Upper lobe of left lung (tissue), 4 donors: ENCODE measurements at regions not wholly inside any gene's neighbourhood (a gene's known extent, or its start where the extent isn't known, plus 50 kb on each side); places are given as distances from the start of the nearest gene placed in this dataset.

ENCODE experiments used
- POLR2A ChIP-seq, 4 donors: fragments of 450-650 bp; IDR thresholded peaks; one replicate each; pipeline ENCODE4 v1.5.1; 2016 to 2017; ENCODE audit warnings: antibody characterized with exemption in 4 of 4, mild to moderate bottlenecking in 2 of 4
- POLR2AphosphoS5 ChIP-seq, 2 donors: sonication (generic); formaldehyde crosslinking; IDR thresholded peaks; one replicate each; pipeline ENCODE4 v1.5.1; 2017; ENCODE audit warnings: antibody characterized with exemption in 2 of 2
- TF ChIP-seq, protein P1 (sequence below), 6 experiments: fragments of 450-650 bp in 4 of 6; fragments of 200-600 bp in 2 of 6; sonication (generic) in 2 of 6; IDR thresholded peaks; one replicate each; pipeline ENCODE4 v1.5.1; 2016 to 2019; ENCODE audit warnings: antibody characterized with exemption in 6 of 6

DNA sequence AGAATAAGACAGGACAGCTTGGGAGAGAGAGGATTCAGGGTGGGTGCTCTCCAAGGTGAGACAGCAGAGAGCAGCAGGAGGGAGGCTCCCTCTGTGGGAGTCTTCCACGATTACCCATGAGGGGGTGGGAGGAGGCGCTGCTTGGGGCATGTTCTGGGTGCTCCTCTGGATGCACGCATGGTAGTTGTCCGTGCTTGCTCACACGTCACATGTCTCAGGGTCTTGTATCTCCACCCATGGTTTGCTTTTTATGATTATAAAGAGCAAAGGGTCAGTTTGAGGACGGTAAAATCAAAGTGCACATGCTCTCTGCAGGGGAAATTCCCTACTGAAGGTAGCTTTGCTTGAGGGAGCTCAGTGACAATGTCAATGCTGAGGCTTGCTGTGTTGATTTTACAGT lies 338.4 kb downstream of the THBS2 start:
- TF ChIP-seq, protein P1, sequence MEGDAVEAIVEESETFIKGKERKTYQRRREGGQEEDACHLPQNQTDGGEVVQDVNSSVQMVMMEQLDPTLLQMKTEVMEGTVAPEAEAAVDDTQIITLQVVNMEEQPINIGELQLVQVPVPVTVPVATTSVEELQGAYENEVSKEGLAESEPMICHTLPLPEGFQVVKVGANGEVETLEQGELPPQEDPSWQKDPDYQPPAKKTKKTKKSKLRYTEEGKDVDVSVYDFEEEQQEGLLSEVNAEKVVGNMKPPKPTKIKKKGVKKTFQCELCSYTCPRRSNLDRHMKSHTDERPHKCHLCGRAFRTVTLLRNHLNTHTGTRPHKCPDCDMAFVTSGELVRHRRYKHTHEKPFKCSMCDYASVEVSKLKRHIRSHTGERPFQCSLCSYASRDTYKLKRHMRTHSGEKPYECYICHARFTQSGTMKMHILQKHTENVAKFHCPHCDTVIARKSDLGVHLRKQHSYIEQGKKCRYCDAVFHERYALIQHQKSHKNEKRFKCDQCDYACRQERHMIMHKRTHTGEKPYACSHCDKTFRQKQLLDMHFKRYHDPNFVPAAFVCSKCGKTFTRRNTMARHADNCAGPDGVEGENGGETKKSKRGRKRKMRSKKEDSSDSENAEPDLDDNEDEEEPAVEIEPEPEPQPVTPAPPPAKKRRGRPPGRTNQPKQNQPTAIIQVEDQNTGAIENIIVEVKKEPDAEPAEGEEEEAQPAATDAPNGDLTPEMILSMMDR (IDR thresholded peaks at IDR 0.05), result no peak
- TF ChIP-seq POLR2A (IDR thresholded peaks at IDR 0.05), result no peak
- TF ChIP-seq POLR2AphosphoS5 (IDR thresholded peaks at IDR 0.05), result no peak
